ENCODE measurements at regions not wholly inside any gene's neighbourhood (a gene's known extent, or its start where the extent isn't known, plus 50 kb on each side); places are given as distances from the start of the nearest gene placed in this dataset.
"Not testable (repeated sequence)": the region's sequence is repeated elsewhere in the genome, so short reads cannot be mapped to it uniquely, and the experiment has no call there.

DNA sequence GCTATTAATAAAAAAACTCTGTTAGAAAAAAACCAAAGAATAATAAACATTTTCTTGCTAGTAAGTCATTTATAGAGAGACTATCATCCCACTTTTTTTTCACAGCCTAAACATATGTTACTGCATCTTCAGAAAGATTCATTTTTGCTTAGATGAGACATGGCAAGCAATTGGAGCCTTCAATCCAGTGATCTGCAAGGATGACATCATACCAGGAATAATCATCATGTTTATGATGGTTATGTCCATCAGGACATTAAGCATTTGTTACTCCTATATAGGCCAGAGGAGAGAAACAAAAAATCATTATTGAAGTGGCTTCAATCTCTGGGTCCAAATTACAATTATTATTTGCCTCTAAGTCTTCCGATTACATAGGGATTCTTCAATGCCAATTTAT lies 626.3 kb upstream of the CCNG1 start:
- no peak for DNase-seq

DNA sequence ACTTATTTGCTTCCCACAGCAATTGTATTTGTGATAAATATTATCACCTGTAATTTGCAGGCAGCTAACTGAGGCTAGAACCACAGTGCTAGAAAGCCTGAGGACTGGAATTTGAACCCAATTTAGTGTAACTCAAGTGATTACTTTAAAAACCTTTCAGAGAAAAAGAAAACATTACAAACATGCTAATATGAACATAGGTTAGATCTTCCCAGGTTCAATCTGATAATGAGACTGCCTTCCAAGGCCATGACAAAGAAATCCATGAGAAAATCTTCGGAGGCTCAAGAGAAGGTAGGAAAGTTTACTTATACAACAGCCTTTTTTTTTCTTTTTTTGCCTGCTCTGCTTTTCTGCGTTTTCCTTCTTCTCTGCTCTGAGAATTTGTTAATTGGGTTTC lies 620.6 kb upstream of the CCNG1 start:
- no peak for DNase-seq

DNA sequence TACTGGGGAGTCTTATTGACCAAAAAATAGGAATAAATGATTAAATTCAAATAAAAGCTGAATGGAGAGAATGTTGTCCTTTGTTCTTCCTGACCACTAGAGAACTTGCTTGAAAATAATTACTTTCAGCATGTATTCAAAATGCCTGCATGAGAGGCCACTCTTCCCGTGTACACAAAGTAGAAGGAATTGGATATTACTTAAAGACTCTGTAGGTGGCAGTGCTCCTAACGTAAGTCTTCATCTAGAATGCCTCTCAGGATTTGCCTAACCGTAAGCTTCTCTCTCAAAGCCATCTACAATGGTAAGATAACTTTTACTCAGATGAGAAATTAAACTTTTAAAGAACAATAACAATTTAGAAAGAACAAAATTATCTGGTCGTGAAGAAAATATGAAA lies 620.0 kb upstream of the CCNG1 start:
- DNase-seq, result no peak

DNA sequence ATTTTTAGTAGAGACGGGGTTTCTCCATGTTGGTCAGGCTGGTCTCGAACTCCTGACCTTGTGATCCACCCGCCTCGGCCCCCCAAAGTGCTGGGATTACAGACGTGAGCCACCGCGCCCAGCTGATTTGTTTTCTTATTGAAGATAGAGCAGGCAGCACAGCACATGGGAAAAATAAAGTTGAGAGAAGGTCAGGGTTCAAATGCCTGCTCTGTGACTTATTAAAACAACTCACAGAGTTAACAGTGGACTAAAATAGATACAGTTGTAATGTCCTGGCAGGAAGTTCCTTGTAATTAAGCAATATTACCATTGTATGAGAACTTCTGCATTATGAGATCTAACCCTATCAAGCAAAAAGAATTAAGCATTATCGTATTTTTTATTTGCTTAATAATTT lies 615.7 kb upstream of the CCNG1 start:
- DNase-seq, result not testable (repeated sequence)

DNA sequence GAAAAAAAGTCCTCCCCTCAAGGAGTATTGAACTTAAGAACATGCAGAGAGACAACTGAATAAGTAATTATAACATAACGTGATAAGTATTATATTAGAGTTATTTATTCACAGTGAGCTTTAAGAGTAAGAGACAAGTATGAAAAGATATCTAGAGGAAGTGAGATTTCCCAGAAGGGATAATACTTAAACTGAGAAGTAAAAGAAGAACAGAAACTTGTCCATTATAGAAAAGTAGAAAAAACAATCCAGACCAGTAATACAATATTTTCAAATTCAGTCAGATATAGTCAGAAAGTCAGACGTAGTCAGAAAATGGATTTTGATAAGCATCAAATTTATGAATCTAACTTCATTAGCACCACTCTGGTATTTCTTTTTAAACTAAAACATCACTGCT lies 613.0 kb upstream of the CCNG1 start:
- DNase-seq, result no peak

DNA sequence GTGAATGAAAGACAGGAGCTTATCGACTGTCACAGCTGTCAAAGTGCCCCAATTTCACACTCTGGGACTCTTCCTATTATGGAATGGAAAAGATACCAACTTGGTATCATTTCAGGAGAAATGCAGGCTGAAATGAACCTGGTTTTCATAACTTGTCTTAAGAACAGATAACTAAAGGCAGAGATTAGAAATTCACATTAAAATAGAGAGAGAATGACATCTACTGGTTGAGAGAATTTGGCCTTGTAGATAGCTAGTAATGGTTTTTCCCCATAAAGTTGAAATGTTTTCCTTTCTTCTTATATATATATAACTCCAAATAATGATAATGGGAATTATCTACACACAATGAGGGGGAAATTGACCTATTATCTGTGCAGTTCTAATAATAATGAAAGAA lies 600.2 kb upstream of the CCNG1 start:
- DNase-seq, result no peak

DNA sequence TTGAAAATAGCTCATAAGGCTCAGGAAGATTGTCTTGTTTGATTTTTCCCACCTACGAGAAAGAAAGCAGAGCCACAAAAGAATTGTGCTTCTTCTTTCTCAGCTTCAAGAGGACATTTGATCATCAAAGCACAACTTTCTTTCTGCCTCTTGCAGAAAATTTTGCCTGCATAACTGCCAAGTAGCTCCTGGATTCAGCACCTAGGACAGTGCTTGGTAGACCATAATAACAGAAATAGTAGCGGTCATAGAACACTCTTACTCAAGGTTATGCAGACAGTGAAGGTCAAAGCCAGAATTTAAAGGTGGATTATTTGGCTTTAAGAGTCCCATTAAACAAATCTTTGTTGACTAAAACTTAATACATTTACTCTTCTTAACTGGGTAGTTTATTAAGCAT lies 594.7 kb upstream of the CCNG1 start:
- no peak for DNase-seq

DNA sequence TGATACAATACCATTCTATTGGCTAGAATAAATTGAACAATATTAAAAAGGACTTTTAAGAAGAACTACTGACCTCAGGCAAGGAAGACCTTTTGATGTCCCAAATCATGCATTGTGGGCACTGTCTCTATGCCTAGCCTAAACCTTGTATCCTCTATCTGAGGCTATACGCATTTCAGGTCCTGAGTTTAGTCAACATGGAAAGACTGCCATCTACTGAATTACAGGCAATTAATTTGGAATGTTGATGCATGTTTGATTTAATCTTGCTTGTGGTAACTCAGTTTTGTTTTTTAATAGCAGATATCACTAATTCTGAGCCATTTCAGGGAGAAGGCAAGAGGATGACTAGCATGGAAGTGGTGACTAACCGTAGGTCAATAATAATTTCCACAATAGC lies 585.3 kb upstream of the CCNG1 start:
- DNase-seq, result no peak

DNA sequence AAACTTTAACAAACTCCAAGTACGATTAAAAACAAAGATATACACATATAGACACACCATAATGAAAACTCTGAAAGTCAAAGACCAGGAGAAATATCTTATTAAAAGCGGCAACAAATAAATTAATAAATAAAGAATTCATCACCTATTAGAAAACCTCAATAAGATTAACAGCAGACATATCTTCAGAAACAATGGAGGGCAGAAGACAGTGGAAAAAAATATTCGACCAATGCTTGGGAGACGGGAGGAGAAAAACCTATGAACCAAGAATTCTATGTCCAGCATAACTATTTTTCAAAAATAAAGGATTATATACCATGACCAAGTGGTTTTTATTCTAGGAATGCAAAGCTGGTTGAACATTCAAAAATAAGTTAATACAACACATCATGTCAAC lies 578.6 kb upstream of the CCNG1 start:
- DNase-seq, result no peak

DNA sequence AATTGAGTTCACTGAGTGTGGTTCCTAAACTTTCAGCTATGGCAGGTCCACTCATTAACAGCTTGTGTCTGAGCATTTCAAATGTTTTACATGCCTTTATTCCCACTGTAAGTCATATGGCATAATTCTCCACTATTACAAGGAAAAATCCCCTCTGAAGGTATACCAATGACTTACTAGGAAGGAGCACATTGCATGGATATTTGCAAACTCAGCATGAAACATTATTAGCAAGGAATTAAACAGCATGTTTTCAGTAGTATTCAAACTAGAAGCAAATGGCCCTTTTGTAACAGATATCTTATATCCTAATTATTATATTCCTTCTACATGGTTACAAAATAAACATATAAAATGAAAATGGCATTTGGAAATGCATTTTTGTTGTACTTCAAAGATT lies 566.4 kb upstream of the CCNG1 start:
- no peak for DNase-seq

DNA sequence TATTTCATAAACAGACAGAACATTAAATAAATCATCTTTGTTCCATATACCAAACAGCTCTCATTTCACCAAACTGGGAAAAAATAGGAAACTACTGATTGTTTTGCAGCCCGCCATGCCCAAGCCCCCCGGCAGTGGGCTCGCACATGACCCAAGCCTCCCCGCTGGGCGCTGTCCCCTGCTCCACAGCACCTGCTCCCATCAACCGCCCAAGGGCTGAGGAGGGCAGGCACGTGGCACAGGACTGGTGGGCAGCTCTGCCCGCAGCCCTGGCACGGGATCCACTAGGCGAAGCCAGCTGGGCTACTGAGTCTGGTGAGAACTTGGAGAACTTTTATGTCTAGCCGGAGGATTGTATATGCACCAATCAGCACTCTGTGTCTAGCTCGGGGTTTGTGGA lies 554.8 kb upstream of the CCNG1 start:
- DNase-seq, result no peak

DNA sequence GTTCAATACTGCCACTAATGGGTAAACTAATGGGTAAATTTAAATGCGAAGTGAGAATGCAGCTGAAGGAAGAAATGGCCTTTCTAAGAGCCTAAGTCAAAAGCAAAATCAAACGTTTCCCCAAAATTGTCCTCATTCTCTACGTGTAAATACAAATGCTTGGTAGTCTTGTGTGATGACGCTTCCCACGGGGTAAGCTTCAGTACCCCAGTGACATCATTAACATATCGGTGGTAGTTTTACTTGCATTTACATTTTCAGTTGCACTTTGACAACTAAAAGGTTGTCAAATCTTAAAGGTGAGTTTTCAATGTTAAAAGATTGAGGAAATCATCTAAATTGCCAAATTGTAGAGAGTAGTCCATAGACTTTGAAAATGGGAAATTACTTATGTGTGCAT lies 550.7 kb upstream of the CCNG1 start:
- no peak for DNase-seq

DNA sequence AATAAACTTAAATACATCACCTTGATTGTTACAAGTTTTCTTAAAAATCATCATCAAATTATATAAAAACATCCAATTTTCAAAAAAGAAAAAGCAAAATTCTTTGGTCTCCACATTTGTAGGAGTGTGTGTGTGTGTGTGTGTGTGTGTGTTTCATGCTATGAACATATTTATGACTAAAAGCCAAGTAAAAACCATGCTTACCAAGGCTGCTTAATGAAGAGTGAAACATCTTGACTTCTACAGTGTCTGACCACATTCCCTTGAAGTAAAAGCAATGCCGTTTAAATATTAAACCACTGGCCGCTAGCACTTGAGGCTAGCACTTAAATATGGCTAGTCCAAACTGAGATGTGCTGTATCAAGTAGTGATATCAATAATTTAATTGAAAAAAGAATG lies 549.1 kb upstream of the CCNG1 start:
- DNase-seq, result no peak

DNA sequence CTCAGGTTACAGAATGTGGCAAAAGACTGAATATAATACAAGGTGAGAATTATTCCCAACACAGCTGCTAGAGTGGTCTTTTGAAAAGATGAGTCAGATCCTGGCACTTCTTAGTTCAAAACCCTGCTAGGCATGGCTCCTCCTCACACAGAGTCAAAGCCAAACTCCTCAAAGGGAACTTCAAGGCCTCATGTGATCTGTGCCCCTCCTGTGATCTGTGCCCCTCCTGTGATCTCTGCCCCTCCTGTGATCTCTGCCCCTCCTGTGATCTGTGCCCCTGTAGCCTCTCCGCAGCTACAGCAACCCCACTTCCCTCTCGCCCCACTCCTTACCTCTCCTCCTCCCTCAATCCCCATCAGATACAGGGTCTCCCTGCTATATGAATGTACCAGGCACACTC lies 525.5 kb upstream of the CCNG1 start:
- DNase-seq, result no peak

DNA sequence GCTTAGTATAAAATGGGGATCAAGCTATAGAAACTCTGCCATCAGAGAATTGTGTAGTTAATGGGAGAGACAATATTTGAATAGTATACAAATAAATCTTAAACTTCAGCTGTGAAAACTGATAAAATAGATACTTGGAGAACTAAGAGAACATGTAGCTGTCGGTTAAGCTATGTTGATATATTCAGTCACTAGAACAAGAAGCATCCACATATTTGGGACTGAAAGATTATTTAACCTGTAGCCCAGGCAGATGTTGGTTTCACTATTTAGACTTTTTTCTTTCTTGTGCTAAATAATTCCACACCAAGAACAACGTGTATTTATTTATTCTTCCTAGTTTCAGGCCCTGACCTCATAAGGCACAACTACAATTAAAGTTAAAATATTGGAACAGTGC lies 521.0 kb upstream of the CCNG1 start:
- no peak for DNase-seq

DNA sequence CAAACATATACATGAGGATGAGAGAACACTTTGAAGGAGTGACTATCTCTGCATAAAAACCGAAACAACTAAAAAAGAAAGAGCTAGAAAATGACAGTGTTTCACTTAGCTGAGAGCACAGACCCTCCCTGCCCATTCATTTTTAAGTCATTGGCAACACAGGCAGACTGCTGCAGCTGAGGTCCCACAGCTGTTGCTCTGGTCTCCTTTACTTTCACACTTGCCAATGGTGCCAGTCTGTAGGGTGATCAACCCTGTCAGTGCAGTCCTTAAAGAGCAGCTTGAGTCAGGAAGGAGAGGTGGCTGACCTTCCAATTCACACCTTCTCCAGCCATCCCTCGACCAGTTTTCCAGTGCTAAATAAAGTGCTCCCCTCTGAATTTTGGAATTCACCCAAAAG lies 508.3 kb upstream of the CCNG1 start:
- no peak for DNase-seq

DNA sequence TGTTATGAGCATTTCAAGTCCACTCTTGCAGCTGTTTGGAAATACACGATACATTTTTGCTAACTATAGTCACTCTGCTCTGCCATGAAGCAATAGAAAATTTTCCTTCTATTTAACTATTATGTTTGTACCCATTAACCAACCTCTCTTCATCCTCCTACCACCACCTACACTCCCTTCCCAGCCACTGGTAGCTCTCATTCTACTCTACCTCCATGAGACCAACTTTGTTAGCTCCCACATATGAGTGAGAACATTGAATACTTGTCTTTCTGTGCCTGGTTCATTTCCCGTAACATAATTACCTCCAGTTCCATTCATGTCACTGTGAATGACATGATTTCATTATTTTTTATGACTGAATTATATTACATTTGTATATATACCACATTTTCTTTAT lies 505.9 kb upstream of the CCNG1 start:
- no peak for DNase-seq

DNA sequence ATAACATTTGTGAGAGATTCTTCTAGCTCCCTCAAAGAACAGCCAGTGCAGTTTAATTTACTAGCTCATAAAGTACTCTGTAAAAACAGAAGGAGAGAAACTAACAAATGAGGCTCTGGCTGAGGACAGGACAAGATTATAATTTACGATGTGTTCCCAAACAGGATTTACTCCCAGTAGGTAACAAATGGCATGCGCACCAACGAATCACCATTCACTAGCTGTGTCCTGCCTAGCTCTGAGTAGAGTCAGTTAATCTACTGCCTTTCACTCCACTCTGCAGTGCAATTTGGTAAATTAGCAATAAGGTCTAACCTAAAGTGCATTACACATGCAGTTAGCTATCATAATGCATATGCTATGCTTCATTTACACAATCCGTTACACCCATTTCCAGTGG lies 497.4 kb upstream of the CCNG1 start:
- DNase-seq, result no peak

DNA sequence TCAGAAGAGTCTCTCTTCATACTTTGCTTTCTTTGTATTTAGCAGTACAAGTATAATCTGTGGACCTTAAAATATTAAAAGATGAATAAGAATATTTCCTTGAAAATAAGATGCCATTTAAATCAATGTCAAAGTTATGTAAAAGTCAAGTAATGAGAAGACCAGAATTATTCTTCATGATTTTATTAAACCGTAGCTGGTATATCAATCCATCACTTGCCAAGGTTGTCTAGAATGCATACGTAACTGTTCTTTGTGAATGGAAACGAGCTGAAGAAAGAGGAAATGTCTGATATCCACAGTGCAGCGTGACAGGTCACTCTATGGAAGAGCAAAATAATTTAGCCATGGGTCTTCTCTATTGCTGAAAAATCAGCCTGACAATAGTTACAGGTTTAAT lies 488.7 kb upstream of the CCNG1 start:
- DNase-seq, result no peak

DNA sequence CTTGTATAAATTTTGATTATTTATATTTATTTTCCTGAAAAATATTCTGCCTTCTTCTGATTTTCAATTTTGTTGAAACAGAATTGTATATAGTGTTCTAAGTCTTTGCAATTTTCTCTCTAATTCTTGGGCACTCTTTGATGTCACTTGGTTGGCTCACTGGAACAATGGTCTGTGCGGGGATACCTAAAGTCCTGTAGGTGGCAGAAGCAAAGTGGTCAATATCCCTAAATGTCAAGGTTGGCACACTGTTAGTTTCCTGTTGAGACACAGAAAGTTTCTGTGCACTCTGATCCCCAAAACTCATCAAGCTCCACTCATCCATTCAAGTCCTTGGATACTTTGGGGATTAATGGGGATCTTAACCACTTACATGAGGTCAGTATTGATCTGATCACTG lies 480.8 kb upstream of the CCNG1 start:
- DNase-seq, result no peak

DNA sequence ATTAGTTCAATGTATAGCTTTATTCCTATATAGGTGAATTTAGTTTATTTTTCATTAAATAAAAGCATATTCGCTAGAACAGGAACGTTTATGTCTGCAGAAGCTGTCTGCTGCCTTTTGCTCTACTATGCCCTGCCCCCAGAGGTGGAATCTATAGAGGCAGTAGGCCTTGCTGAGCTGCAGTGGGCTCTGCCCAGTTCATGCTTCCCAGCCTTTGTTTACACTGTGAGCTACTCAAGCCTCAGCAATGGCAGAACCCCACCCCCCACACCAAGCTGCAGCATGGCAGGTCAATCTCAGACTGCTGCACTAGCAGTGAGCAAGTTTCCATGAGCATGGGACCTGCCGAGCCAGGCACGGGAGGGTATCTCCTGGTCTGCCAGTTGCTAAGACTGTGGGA lies 473.3 kb upstream of the CCNG1 start:
- not testable (repeated sequence) for DNase-seq

DNA sequence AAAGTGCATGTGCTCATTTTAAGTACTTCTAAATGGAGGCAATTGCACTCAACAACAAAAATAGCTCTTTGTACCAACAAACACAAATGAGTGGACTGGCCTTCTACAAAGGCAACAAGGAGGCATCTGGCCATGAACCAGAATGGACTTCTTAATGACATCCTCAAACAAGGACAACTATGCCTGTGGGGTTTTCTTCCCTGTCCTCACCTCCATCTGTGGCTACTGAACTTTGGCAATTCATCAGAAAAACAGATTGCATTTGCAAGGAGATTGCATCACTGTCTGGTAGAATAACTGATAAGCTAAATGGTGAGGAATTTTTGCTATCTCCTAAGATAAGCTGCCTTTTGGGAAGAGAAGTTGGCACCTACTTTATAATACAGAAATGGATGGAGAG lies 447.3 kb upstream of the CCNG1 start:
- no peak for DNase-seq

DNA sequence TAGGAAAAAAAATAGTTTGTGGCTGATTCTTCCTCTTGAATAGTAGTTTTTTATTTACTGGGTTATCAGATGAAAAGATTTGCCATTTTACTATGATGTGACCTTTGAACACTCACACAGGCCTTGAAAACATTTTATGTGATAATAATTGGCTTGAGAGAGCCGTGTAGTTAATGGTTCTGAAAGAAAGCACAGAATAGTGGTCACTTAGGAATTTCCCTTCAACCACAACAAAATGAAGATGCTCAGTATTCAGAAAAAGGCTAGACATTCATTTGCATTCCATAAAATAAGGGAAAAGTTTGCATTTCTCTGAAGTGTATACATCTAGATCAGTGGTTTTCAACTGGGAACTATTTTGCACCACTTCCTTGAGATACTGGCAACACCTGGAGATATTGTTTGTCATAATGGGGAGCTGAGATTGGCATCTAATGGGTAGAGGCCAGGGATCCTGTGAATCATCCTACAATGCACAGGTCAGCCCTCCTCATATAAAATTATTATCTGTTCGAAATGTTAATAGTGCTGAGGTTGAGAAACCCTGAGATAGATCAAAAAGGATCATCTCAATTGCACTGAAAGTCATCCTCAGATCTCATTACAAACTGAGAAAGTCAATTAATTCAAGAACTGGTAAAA lies 446.4 kb upstream of the CCNG1 start:
- DNase-seq, result no peak

DNA sequence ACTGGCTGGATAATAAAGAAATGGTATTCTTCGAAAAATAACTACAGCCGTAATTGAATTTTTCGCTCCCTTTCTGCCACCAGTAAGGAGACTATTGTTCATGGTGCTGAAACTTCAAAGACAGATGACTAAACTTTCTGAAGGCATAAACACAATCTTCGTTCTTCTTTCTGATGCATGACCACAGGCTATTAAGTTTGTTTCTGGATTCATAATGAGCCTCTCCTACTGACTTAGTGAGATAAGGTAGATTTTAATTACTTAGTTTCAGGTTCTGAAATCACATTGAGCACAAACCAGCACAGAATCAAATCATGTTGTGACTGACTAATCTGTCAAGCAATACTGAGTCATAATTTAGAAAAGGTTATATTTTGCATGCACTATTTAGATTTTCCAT lies 441.8 kb upstream of the CCNG1 start:
- DNase-seq, result no peak

DNA sequence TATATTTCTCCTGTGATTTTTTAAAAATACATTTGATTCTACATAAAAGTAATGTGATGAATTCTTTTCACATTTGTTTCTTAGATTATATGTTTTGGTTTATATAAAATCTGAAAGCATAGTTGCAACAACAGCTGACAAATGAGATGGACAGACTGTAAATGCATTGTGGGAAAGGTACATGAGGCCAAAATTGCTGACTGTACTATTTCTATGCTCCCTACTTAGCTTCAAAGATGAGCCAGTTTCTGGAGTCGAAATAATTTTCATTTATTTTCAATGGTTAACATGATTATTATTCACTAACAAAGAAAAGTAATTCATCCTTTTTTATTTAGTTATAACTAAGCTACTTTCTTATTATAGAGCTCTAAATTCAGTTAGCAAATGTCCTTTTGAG lies 441.3 kb upstream of the CCNG1 start:
- no peak for DNase-seq

DNA sequence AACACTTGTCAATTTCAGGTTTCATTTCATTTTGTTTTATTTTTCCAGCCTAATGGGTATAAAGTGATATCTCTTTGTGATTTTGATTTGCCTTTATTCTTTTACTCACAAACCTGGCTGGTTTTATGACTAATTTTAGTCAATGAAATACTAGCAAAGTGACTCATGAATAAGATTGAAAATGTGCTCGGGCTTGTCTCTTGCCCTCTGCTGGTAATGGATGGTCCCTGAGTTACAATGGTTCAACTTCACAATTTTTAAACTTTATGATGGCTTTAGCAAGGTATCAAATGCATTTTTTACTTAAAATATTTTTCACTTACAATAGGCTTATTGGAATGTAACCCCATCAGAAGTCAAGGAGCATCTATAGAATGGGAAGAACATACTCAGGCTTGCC lies 431.4 kb upstream of the CCNG1 start:
- no peak for DNase-seq
